ENCODE measurements at regions not wholly inside any gene's neighbourhood (a gene's known extent, or its start where the extent isn't known, plus 50 kb on each side); places are given as distances from the start of the nearest gene placed in this dataset.

GRCh38 chr18:10020171-10020570 is 106.4 kb downstream of the VAPA start:
- H3K4me2 ChIP-seq (ENCODE audit: insufficient read depth, insufficient read length, low read length), result no peak overlapping the region
- H4K91ac ChIP-seq (ENCODE audit: insufficient read length, low read depth, low read length), result no peak overlapping the region
- Mint-ChIP-seq H3K36me3 (ENCODE audit: insufficient read depth in 1 of 3, low read depth in 3 of 3) (peaks cover 0 to 2% (median 0%) of the 10 kb centered on the region in 3 experiments; a peak in 2 of 7 replicates), H3K27ac (no peak overlapping the region; a peak in 1 of 7 replicates), H3K9me3 (peaks cover 0 to 2% of the 10 kb centered on the region in 2 experiments; a peak in 2 of 5 replicates), H3K4me3 (no peak overlapping the region), H3K4me1 (peaks cover 0 to 9% of the 10 kb centered on the region in 2 experiments; a peak in 2 of 4 replicates), H3K27me3 (ENCODE audit: low read depth) (peaks cover 2% of the 10 kb centered on the region; the same call in 1 of the 2 replicates)
- H3K14ac ChIP-seq (ENCODE audit: insufficient read depth, low read length), result no peak overlapping the region
- H2BK12ac ChIP-seq (ENCODE audit: insufficient read length, low read depth, low read length), result no peak overlapping the region
- H2BK5ac ChIP-seq (ENCODE audit: insufficient read length, low read length), result no peak overlapping the region
- H2BK20ac ChIP-seq (ENCODE audit: low read depth, low read length, poor library complexity, severe bottlenecking), result no peak overlapping the region
- H3K79me1 ChIP-seq (ENCODE audit: insufficient read depth, low read depth, low read length, poor library complexity, severe bottlenecking), result no peaks in the 10 kb centered on the region
- no peak overlapping the region for H3K56ac ChIP-seq (ENCODE audit: insufficient read length, low read depth, low read length)
- no peak overlapping the region for H2BK15ac ChIP-seq (ENCODE audit: low read depth, low read length)
- no peak for TF ChIP-seq CTCF (conservative IDR thresholded peaks at IDR 0.05)
- H4K8ac ChIP-seq (replicated peaks; ENCODE audit: insufficient read length, low read depth, low read length), result no peak overlapping the region
- H3K4ac ChIP-seq (ENCODE audit: low read depth, low read length), result no peak overlapping the region
- H3K79me2 ChIP-seq (ENCODE audit: insufficient read depth, low read length), result no peaks in the 10 kb centered on the region
- no peak overlapping the region for H3K27ac ChIP-seq (ENCODE audit: insufficient read length, low read depth, low read length)
- no peak overlapping the region for H2BK120ac ChIP-seq (ENCODE audit: low read depth, low read length, poor library complexity, severe bottlenecking)
- H3K23ac ChIP-seq (ENCODE audit: insufficient read length, low read depth, low read length), result no peak overlapping the region
- no CpG with 5 or more reads among the region's 6 CpGs for WGBS (ENCODE audit: extremely low coverage, insufficient read length, low lambda C conversion rate)
- no peak overlapping the region for H4K5ac ChIP-seq (ENCODE audit: insufficient read length, low read depth, low read length)
- no peak overlapping the region for H2AFZ ChIP-seq (ENCODE audit: low read length)
- no peak overlapping the region for H2AK5ac ChIP-seq (ENCODE audit: insufficient read length, low read length)
- no peaks in the 10 kb centered on the region for H3K27me3 ChIP-seq (ENCODE audit: insufficient read depth, low read length)
- no peak overlapping the region for H3K18ac ChIP-seq (ENCODE audit: insufficient read length, low read depth, low read length)
- H3K4me1 ChIP-seq (ENCODE audit: insufficient read depth, low read length), result no peaks in the 10 kb centered on the region
- no peak for DNase-seq
- no peaks in the 10 kb centered on the region for H4K20me1 ChIP-seq (ENCODE audit: control insufficient read depth, insufficient read depth, insufficient read length)
- H3T11ph ChIP-seq (ENCODE audit: low read length), result no peak overlapping the region
- H3K23me2 ChIP-seq (ENCODE audit: insufficient read length, low read depth, low read length, poor library complexity, severe bottlenecking), result no peaks in the 10 kb centered on the region
- H3K9me3 ChIP-seq (ENCODE audit: control insufficient read depth, low read depth, low read length), result no peaks in the 10 kb centered on the region
- H3K9ac ChIP-seq (ENCODE audit: extremely low read depth, insufficient read length, low read length), result no peak overlapping the region

Data from H9 (cell line).